ENCODE measurements at regions not wholly inside any gene's neighbourhood (a gene's known extent, or its start where the extent isn't known, plus 50 kb on each side); places are given as distances from the start of the nearest gene placed in this dataset.

DNA sequence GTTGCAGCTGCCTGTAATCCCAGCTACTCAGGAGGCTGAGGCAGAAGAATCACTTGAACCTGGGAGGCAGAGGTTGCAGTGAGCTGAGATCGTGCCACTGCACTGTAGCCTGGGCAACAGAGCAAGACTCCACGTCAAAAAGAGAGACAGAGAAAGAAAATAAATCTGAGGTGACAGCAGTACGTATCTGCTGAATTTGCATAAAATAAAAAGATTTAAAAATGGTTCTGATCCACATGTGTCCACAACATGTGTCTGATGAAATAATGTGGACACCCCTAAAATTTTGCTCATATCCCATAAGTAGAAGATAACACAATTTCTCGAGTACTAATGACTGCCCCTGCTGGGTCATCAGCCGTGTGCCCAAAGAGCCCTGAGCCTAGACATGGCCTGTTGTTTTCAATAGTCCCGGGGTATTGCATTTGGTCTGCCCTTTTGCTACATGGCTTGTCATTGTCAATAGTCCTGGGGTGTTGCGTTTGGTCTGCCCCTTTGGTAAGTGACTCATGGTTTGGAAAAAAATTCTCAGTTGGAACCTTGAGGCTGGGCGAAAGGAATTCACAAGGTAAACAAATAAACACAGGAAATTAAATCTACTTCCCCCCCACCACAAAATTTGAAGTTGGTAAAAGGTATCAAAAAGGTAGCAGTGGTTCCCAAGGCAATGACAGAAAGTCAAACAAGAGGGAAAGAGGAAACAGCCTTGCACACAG is 434.6 kb upstream of the MAF start:
- TF ChIP-seq, protein P1, sequence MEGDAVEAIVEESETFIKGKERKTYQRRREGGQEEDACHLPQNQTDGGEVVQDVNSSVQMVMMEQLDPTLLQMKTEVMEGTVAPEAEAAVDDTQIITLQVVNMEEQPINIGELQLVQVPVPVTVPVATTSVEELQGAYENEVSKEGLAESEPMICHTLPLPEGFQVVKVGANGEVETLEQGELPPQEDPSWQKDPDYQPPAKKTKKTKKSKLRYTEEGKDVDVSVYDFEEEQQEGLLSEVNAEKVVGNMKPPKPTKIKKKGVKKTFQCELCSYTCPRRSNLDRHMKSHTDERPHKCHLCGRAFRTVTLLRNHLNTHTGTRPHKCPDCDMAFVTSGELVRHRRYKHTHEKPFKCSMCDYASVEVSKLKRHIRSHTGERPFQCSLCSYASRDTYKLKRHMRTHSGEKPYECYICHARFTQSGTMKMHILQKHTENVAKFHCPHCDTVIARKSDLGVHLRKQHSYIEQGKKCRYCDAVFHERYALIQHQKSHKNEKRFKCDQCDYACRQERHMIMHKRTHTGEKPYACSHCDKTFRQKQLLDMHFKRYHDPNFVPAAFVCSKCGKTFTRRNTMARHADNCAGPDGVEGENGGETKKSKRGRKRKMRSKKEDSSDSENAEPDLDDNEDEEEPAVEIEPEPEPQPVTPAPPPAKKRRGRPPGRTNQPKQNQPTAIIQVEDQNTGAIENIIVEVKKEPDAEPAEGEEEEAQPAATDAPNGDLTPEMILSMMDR (IDR thresholded peaks at IDR 0.05) = no peak
- TF ChIP-seq POLR2A (IDR thresholded peaks at IDR 0.05) (no peak), POLR2AphosphoS5 (IDR thresholded peaks at IDR 0.05) (no peak), EP300 (IDR thresholded peaks at IDR 0.05) (no peak)
